ENCODE measurements at regions not wholly inside any gene's neighbourhood (a gene's known extent, or its start where the extent isn't known, plus 50 kb on each side); places are given as distances from the start of the nearest gene placed in this dataset.

DNA sequence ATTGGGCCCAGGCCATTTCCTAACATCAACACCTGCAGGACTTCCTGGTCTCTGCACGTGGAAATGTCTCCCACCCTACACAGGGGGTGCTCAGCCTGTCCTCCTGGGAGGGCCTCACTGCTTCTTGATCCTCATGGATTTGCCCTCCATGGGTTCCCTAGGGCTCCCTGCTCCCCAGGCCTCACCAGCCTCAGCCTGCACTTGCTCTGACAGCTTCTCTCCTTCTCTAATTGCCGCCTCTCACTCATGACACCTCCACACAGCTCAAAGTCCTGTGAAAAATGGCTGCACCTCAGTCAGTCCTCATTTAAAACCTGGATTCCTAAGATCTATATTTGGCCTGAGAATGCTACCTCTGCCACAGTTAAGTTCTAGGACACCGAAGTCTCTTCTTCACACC is 130.6 kb downstream of the PXDC1 start:
- DNase-seq (ENCODE audit: extremely low spot score, unreplicated experiment) = no peak
- TF ChIP-seq, protein P1, sequence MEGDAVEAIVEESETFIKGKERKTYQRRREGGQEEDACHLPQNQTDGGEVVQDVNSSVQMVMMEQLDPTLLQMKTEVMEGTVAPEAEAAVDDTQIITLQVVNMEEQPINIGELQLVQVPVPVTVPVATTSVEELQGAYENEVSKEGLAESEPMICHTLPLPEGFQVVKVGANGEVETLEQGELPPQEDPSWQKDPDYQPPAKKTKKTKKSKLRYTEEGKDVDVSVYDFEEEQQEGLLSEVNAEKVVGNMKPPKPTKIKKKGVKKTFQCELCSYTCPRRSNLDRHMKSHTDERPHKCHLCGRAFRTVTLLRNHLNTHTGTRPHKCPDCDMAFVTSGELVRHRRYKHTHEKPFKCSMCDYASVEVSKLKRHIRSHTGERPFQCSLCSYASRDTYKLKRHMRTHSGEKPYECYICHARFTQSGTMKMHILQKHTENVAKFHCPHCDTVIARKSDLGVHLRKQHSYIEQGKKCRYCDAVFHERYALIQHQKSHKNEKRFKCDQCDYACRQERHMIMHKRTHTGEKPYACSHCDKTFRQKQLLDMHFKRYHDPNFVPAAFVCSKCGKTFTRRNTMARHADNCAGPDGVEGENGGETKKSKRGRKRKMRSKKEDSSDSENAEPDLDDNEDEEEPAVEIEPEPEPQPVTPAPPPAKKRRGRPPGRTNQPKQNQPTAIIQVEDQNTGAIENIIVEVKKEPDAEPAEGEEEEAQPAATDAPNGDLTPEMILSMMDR (conservative IDR thresholded peaks at IDR 0.05) = no peak
- peaks cover 18% of the 10 kb centered on the region for H3K4me1 Mint-ChIP-seq (ENCODE audit: unreplicated experiment)
- no peak overlapping the region for H3K27ac Mint-ChIP-seq
- H3K9me3 Mint-ChIP-seq = no peaks in the 10 kb centered on the region
- H3K4me3 Mint-ChIP-seq = no peak overlapping the region
- no peaks in the 10 kb centered on the region for H3K36me3 Mint-ChIP-seq
- peaks cover 1% of the 10 kb centered on the region for H3K27me3 Mint-ChIP-seq

DNA sequence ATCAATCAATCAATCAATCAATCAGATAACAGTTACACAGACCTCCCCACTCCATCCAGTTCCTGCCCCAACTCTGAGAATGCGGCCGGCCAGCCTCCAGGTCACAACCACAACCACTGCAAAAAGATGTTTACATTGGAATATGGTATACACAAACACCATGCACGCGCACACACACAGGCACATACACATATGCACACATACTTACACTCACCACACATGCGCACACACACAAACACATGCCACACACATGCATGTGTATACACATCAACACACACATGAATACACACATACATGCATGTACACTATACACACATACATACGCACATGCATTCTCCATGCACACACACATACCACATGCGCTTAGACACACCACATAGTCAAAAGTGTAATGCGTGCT is 131.1 kb downstream of the PXDC1 start:
- Mint-ChIP-seq H3K27me3 (no peaks in the 10 kb centered on the region), H3K27ac (no peak overlapping the region), H3K4me1 (ENCODE audit: unreplicated experiment) (peaks cover 18% of the 10 kb centered on the region), H3K4me3 (no peak overlapping the region), H3K9me3 (no peaks in the 10 kb centered on the region), H3K36me3 (no peaks in the 10 kb centered on the region)
- TF ChIP-seq, protein P1 (conservative IDR thresholded peaks at IDR 0.05) = no peak
- no peak for DNase-seq (ENCODE audit: extremely low spot score, unreplicated experiment)

DNA sequence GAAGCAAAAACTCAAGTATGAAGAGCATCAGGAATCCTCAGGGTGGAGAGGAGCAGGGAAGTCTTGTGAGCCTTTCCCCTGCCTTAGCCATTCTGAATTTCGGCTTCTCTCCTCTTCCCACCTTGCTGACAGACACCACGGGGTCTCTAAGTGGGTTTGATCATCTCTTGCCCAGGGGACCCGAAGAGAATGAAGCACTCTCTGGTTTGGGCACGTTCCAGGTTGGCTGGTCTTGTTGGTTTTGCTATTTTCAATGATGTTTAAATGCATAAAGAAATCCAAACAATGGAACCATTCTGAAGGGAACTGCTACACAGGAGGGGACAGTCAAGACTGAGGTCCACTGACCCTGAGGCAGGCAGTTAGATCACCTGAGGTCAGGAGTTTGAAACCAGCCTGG is 131.7 kb downstream of the PXDC1 start:
- TF ChIP-seq, protein P1 (conservative IDR thresholded peaks at IDR 0.05) = no peak
- Mint-ChIP-seq H3K4me3 (no peak overlapping the region), H3K36me3 (no peaks in the 10 kb centered on the region), H3K9me3 (no peaks in the 10 kb centered on the region), H3K27ac (no peak overlapping the region), H3K4me1 (ENCODE audit: unreplicated experiment) (peaks cover 18% of the 10 kb centered on the region), H3K27me3 (no peaks in the 10 kb centered on the region)
- no peak for DNase-seq (ENCODE audit: extremely low spot score, unreplicated experiment)

DNA sequence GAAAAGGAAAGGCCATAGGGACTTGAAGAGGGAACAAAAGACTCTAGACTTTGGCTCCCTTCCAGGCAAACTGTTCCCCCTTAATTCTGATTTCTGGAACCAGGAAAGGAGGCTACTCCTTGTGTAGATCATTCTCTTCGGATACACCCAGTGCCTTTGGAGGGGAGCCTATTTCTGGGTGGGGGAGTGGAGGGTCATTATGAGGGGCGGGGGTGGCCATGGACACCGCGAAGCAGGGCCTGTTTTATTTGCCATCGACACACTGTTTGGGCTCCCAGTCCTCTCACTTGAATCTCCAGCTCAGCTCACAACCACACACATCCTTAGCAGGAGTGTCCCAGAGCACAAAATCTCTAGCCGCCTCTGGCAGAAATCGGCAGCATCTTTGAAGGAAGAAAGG is 132.3 kb downstream of the PXDC1 start:
- no peak overlapping the region for H3K27ac Mint-ChIP-seq
- H3K27me3 Mint-ChIP-seq = no peaks in the 10 kb centered on the region
- no peak overlapping the region for H3K4me3 Mint-ChIP-seq
- TF ChIP-seq, protein P1 (conservative IDR thresholded peaks at IDR 0.05) = no peak
- H3K9me3 Mint-ChIP-seq = no peaks in the 10 kb centered on the region
- H3K4me1 Mint-ChIP-seq (ENCODE audit: unreplicated experiment) = peaks cover 13% of the 10 kb centered on the region
- DNase-seq (ENCODE audit: extremely low spot score, unreplicated experiment) = no peak
- no peaks in the 10 kb centered on the region for H3K36me3 Mint-ChIP-seq

DNA sequence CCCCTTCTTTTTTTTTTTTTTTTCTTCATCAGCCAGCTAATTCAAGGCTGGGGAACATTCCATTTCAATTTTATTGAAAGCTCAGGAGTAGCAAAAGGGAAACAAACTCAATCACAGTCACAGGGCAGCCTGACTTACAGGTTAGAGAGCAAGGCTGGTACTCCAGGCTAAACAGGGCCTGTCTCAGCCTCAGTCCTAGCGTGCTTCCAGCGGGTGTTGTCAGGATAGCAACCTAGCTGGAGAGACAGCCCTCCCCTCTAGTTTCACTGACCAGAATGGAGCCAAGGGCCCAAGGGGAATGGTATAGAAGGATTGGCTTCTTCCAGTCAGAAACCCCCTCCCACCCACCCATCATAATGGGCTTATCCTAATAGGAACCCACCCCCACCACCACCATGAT is 132.9 kb downstream of the PXDC1 start:
- no peak overlapping the region for H3K27ac Mint-ChIP-seq
- no peaks in the 10 kb centered on the region for H3K27me3 Mint-ChIP-seq
- H3K4me3 Mint-ChIP-seq = peak overlapping the region; percentile 28
- peak; percentile 48 for DNase-seq (ENCODE audit: extremely low spot score, unreplicated experiment)
- TF ChIP-seq, protein P1 (conservative IDR thresholded peaks at IDR 0.05) = no peak
- no peaks in the 10 kb centered on the region for H3K36me3 Mint-ChIP-seq
- peaks cover 7% of the 10 kb centered on the region for H3K4me1 Mint-ChIP-seq (ENCODE audit: unreplicated experiment)
- H3K9me3 Mint-ChIP-seq = no peaks in the 10 kb centered on the region

DNA sequence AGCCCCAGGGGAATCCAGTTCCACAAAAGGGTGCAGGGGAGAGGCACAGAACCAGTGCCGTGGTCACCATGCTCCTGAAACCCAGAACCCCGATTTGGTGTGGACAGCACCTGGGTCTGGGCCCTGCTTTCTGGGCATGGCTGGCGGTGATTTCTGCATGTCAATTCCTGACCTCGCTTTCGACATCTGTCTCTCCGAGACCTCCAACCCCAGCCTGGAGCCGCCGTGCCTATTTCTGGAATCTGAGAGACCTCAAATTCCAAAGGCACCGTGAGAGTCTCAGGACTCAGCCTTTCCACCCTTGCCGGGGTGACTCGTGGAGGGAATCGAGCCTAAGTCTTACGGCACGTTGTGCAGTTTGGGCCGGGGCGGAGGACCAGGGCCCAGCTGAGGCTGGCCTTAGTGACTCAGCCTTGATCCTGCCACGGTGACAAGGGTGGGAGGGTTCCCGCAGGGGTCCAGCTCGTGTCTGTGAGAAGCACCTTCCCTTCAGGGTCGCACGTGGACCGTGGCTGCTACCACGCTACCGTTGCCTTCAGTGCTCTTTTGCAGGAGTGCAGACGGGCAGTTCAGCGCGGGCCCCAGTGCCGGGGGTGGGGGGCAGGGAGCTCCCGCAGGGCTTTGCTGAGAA is 133.7 kb downstream of the PXDC1 start:
- Mint-ChIP-seq H3K36me3 (no peaks in the 10 kb centered on the region), H3K9me3 (peaks cover 3% of the 10 kb centered on the region), H3K4me1 (ENCODE audit: unreplicated experiment) (peaks cover 8% of the 10 kb centered on the region), H3K4me3 (no peak overlapping the region), H3K27ac (no peak overlapping the region), H3K27me3 (no peaks in the 10 kb centered on the region)
- TF ChIP-seq, protein P1 (conservative IDR thresholded peaks at IDR 0.05) = no peak
- peak; percentile 60 for DNase-seq (ENCODE audit: extremely low spot score, unreplicated experiment)
